ENCODE measurements at regions not wholly inside any gene's neighbourhood (a gene's known extent, or its start where the extent isn't known, plus 50 kb on each side); places are given as distances from the start of the nearest gene placed in this dataset.

GRCh38 chr5:71771191-71771590 lies 52.1 kb downstream of the CARTPT start:
- H3K27ac ChIP-seq (ENCODE audit: insufficient read depth, low read length, poor library complexity, severe bottlenecking) = no peak overlapping the region
- no peaks in the 10 kb centered on the region for H3K9me3 Mint-ChIP-seq
- peaks cover 6% of the 10 kb centered on the region for H3K27me3 ChIP-seq (ENCODE audit: control insufficient read depth, insufficient read depth, low read length)
- no peaks in the 10 kb centered on the region for H3K36me3 ChIP-seq (ENCODE audit: control insufficient read depth, insufficient read depth, low read length)
- H3K4me3 Mint-ChIP-seq = no peak overlapping the region
- H3K4me1 ChIP-seq (ENCODE audit: control insufficient read depth, insufficient read depth, low read length, poor library complexity, severe bottlenecking) = no peaks in the 10 kb centered on the region
- H3K4me1 Mint-ChIP-seq = peaks cover 0 to 8% (median 5%) of the 10 kb centered on the region in 4 donors
- DNase-seq (no peak), ATAC-seq (ENCODE audit: low read depth in 2 of 2) (no peak)
- H3K27me3 Mint-ChIP-seq = peaks cover 23% of the 10 kb centered on the region
- no peak overlapping the region for H3K27ac Mint-ChIP-seq
- no peak overlapping the region for H3K4me3 ChIP-seq (ENCODE audit: low read depth, low read length)
- no peaks in the 10 kb centered on the region for H3K9me3 ChIP-seq (ENCODE audit: control insufficient read depth in 2 of 2, low read length in 2 of 2)
- no peaks in the 10 kb centered on the region for H3K36me3 Mint-ChIP-seq

GRCh38 chr5:71778678-71779276 lies 59.7 kb downstream of the CARTPT start:
- H3K27ac Mint-ChIP-seq = no peak overlapping the region
- Histone ChIP-seq H3K27me3 (ENCODE audit: control insufficient read depth, insufficient read depth, low read length) (peaks cover 6% of the 10 kb centered on the region), H3K9me3 (ENCODE audit: control insufficient read depth in 2 of 2, low read length in 2 of 2) (no peaks in the 10 kb centered on the region), H3K27ac (ENCODE audit: insufficient read depth, low read length, poor library complexity, severe bottlenecking) (no peak overlapping the region), H3K4me1 (ENCODE audit: control insufficient read depth, insufficient read depth, low read length, poor library complexity, severe bottlenecking) (peaks cover 10% of the 10 kb centered on the region), H3K4me3 (ENCODE audit: low read depth, low read length) (no peak overlapping the region), H3K36me3 (ENCODE audit: control insufficient read depth, insufficient read depth, low read length) (no peaks in the 10 kb centered on the region)
- ATAC-seq (ENCODE audit: low read depth in 2 of 2) (no peak), DNase-seq (no peak)
- H3K9me3 Mint-ChIP-seq = peaks cover 0 to 4% (median 0%) of the 10 kb centered on the region in 7 donors
- H3K4me3 Mint-ChIP-seq = no peak overlapping the region
- H3K4me1 Mint-ChIP-seq = peaks cover 6 to 21% (median 11%) of the 10 kb centered on the region in 4 donors
- H3K36me3 Mint-ChIP-seq = no peaks in the 10 kb centered on the region
- peaks cover 12% of the 10 kb centered on the region for H3K27me3 Mint-ChIP-seq

- H3K27ac ChIP-seq (ENCODE audit: insufficient read depth, low read length, poor library complexity, severe bottlenecking) = no peak overlapping the region
- Mint-ChIP-seq H3K27ac (peak overlapping the region in 1 of 3 donors; percentile 45), H3K9me3 (peaks cover 0 to 4% (median 0%) of the 10 kb centered on the region in 7 donors), H3K4me3 (no peak overlapping the region), H3K36me3 (no peaks in the 10 kb centered on the region), H3K4me1 (peaks cover 10 to 27% (median 11%) of the 10 kb centered on the region in 4 donors), H3K27me3 (peaks cover 12% of the 10 kb centered on the region)
- no peak overlapping the region for H3K4me3 ChIP-seq (ENCODE audit: low read depth, low read length)
- ATAC-seq (ENCODE audit: low read depth in 2 of 2) (no peak), DNase-seq (no peak)
- peaks cover 4% of the 10 kb centered on the region for H3K27me3 ChIP-seq (ENCODE audit: control insufficient read depth, insufficient read depth, low read length)
- no peaks in the 10 kb centered on the region for H3K9me3 ChIP-seq (ENCODE audit: control insufficient read depth in 2 of 2, low read length in 2 of 2)
- H3K36me3 ChIP-seq (ENCODE audit: control insufficient read depth, insufficient read depth, low read length) = no peaks in the 10 kb centered on the region
- H3K4me1 ChIP-seq (ENCODE audit: control insufficient read depth, insufficient read depth, low read length, poor library complexity, severe bottlenecking) = peaks cover 10% of the 10 kb centered on the region
Measured at GRCh38 chr5:71780597-71780996, 61.5 kb downstream of the CARTPT start.

GRCh38 chr5:71782393-71782770 lies 63.3 kb downstream of the CARTPT start:
- no peaks in the 10 kb centered on the region for H3K36me3 ChIP-seq (ENCODE audit: control insufficient read depth, insufficient read depth, low read length)
- ATAC-seq (ENCODE audit: low read depth in 2 of 2) (no peak), DNase-seq (no peak)
- peak overlapping the region; percentile 69 for H3K4me3 ChIP-seq (ENCODE audit: low read depth, low read length)
- H3K9me3 ChIP-seq (ENCODE audit: control insufficient read depth in 2 of 2, low read length in 2 of 2) = no peaks in the 10 kb centered on the region
- H3K27ac ChIP-seq (ENCODE audit: insufficient read depth, low read length, poor library complexity, severe bottlenecking) = no peak overlapping the region
- peak overlapping the region; percentile 55 to 88 (median 80) for H3K4me3 Mint-ChIP-seq
- H3K4me1 ChIP-seq (ENCODE audit: control insufficient read depth, insufficient read depth, low read length, poor library complexity, severe bottlenecking) = peaks cover 10% of the 10 kb centered on the region
- H3K27me3 Mint-ChIP-seq = peaks cover 4% of the 10 kb centered on the region
- peaks cover 0 to 4% (median 0%) of the 10 kb centered on the region in 7 donors for H3K9me3 Mint-ChIP-seq
- peaks cover 2% of the 10 kb centered on the region for H3K27me3 ChIP-seq (ENCODE audit: control insufficient read depth, insufficient read depth, low read length)
- H3K27ac Mint-ChIP-seq = peak overlapping the region in 2 of 3 donors; percentile 70 to 81
- peaks cover 10 to 27% (median 11%) of the 10 kb centered on the region in 4 donors for H3K4me1 Mint-ChIP-seq
- H3K36me3 Mint-ChIP-seq = no peaks in the 10 kb centered on the region

- DNase-seq = peak in 2 of 3 donors; percentile 42 to 71
- peak overlapping the region; percentile 55 to 88 (median 80) for H3K4me3 Mint-ChIP-seq
Measured at GRCh38 chr5:71782771-71783770, 64.0 kb downstream of the CARTPT start.

GRCh38 chr5:71783891-71784290 lies 64.8 kb downstream of the CARTPT start:
- no peak for ATAC-seq (ENCODE audit: low read depth in 2 of 2)
- peaks cover 17% of the 10 kb centered on the region for H3K27me3 Mint-ChIP-seq
- no peaks in the 10 kb centered on the region for H3K9me3 ChIP-seq (ENCODE audit: control insufficient read depth in 2 of 2, low read length in 2 of 2)
- H3K4me3 Mint-ChIP-seq = peak overlapping the region in 2 of 4 donors; percentile 13 to 26
- H3K27ac ChIP-seq (ENCODE audit: insufficient read depth, low read length, poor library complexity, severe bottlenecking) = no peak overlapping the region
- peak overlapping the region in 1 of 3 donors; percentile 21 for H3K27ac Mint-ChIP-seq
- H3K4me1 ChIP-seq (ENCODE audit: control insufficient read depth, insufficient read depth, low read length, poor library complexity, severe bottlenecking) = peaks cover 10% of the 10 kb centered on the region
- peaks cover 7% of the 10 kb centered on the region for H3K27me3 ChIP-seq (ENCODE audit: control insufficient read depth, insufficient read depth, low read length)
- H3K4me3 ChIP-seq (ENCODE audit: low read depth, low read length) = no peak overlapping the region
- H3K36me3 ChIP-seq (ENCODE audit: control insufficient read depth, insufficient read depth, low read length) = no peaks in the 10 kb centered on the region
- H3K36me3 Mint-ChIP-seq = peaks cover 3% of the 10 kb centered on the region
- H3K4me1 Mint-ChIP-seq = peaks cover 10 to 27% (median 11%) of the 10 kb centered on the region in 4 donors
- H3K9me3 Mint-ChIP-seq = peaks cover 0 to 4% (median 0%) of the 10 kb centered on the region in 7 donors
- DNase-seq = no peak

More at GRCh38 chr5:71782771-71783770, 64.0 kb downstream of the CARTPT start:
- Histone ChIP-seq H3K27me3 (ENCODE audit: control insufficient read depth, insufficient read depth, low read length) (peaks cover 4% of the 10 kb centered on the region), H3K36me3 (ENCODE audit: control insufficient read depth, insufficient read depth, low read length) (no peaks in the 10 kb centered on the region), H3K4me1 (ENCODE audit: control insufficient read depth, insufficient read depth, low read length, poor library complexity, severe bottlenecking) (peaks cover 10% of the 10 kb centered on the region), H3K9me3 (ENCODE audit: control insufficient read depth in 2 of 2, low read length in 2 of 2) (no peaks in the 10 kb centered on the region), H3K4me3 (ENCODE audit: low read depth, low read length) (peak overlapping the region; percentile 69), H3K27ac (ENCODE audit: insufficient read depth, low read length, poor library complexity, severe bottlenecking) (no peak overlapping the region)
- Mint-ChIP-seq H3K36me3 (peaks cover 3% of the 10 kb centered on the region), H3K27me3 (peaks cover 11% of the 10 kb centered on the region), H3K9me3 (peaks cover 0 to 4% (median 0%) of the 10 kb centered on the region in 7 donors), H3K27ac (peak overlapping the region; percentile 70 to 93 (median 81)), H3K4me1 (peaks cover 10 to 27% (median 11%) of the 10 kb centered on the region in 4 donors)
- peak; percentile 87 to 96 for ATAC-seq (ENCODE audit: low read depth in 2 of 2)

- peaks cover 22% of the 10 kb centered on the region for H3K27me3 Mint-ChIP-seq
- H3K9me3 ChIP-seq (ENCODE audit: control insufficient read depth in 2 of 2, low read length in 2 of 2) = peaks cover 0 to 2% of the 10 kb centered on the region in 2 experiments
- ATAC-seq (ENCODE audit: low read depth in 2 of 2) (no peak), DNase-seq (no peak)
- H3K27ac Mint-ChIP-seq = no peak overlapping the region
- no peak overlapping the region for H3K4me3 Mint-ChIP-seq
- peaks cover 3% of the 10 kb centered on the region for H3K36me3 Mint-ChIP-seq
- no peaks in the 10 kb centered on the region for H3K36me3 ChIP-seq (ENCODE audit: control insufficient read depth, insufficient read depth, low read length)
- H3K4me3 ChIP-seq (ENCODE audit: low read depth, low read length) = no peak overlapping the region
- H3K9me3 Mint-ChIP-seq = peaks cover 0 to 8% (median 2%) of the 10 kb centered on the region in 7 donors
- H3K27ac ChIP-seq (ENCODE audit: insufficient read depth, low read length, poor library complexity, severe bottlenecking) = no peak overlapping the region
- peaks cover 7% of the 10 kb centered on the region for H3K27me3 ChIP-seq (ENCODE audit: control insufficient read depth, insufficient read depth, low read length)
- peaks cover 10% of the 10 kb centered on the region for H3K4me1 ChIP-seq (ENCODE audit: control insufficient read depth, insufficient read depth, low read length, poor library complexity, severe bottlenecking)
- H3K4me1 Mint-ChIP-seq = peaks cover 10 to 26% (median 11%) of the 10 kb centered on the region in 4 donors
Measured at GRCh38 chr5:71786337-71787055, 67.4 kb downstream of the CARTPT start.

All from CD4-positive, CD25-positive, alpha-beta regulatory T cell (primary cell).